Stimulated activated CD8-positive, alpha-beta memory T cell treated with anti-CD3 and anti-CD28 coated beads, Interleukin-7, amount 100 ng/mL, for 4 hours (primary cell): ENCODE measurements at regions not wholly inside any gene's neighbourhood (a gene's known extent, or its start where the extent isn't known, plus 50 kb on each side); places are given as distances from the start of the nearest gene placed in this dataset.

Experiments
- DNase-seq, 2 donors: peaks; one replicate each; pipeline ENCODE4 v3.0.0-alpha.2; 2020; ENCODE audit warnings: low read depth in 2 of 2

DNA sequence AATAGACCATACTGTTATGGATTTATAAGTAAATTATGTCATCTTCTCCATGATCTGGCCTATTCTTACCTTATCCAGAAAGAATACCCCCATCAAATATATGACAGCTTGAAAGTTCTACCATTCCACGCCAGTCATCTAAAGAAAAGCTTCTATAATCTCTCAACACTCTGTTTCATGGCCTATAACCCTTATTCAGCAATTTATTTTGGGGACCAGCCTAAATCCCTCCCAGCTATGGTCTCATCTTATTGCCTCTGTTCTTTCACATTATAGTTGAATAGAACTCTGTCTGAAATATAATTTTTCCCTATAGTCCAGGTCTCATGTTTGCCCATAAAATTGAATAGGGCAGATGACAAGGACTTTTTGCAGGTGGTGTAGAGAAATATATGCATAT, 2387.6 kb upstream of the WWC1 start:
- no peak for DNase-seq

- no peak for DNase-seq
These were observed 2384.6 kb upstream of the WWC1 start for GRCh38 chr5:165906871-165907270.

DNA sequence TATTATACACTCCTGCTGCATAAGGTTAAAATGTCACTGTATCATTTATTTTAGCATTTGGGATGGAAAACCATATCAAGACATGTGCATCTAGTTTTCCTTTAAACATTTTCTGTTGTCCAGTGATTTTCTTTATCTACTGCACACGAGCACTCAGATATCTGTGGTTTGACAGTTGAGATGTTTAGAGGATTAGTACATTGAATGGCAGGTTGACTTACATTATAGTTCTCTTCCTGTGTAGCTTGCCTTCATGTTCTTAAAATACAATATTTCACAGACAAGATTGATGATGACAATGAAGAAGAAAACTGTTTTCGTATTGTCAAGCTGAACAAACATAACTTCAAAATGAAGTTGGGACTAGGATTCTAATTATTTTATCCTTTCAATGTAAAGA, 2378.4 kb upstream of the WWC1 start:
- no peak for DNase-seq

GRCh38 chr5:165914456-165914855, 2377.0 kb upstream of the WWC1 start:
- no peak for DNase-seq

GRCh38 chr5:165919196-165919595, 2372.2 kb upstream of the WWC1 start:
- DNase-seq, result no peak

GRCh38 chr5:165920655-165921054, 2370.8 kb upstream of the WWC1 start:
- DNase-seq, result no peak

GRCh38 chr5:165928971-165929370, 2362.5 kb upstream of the WWC1 start:
- no peak for DNase-seq

DNA sequence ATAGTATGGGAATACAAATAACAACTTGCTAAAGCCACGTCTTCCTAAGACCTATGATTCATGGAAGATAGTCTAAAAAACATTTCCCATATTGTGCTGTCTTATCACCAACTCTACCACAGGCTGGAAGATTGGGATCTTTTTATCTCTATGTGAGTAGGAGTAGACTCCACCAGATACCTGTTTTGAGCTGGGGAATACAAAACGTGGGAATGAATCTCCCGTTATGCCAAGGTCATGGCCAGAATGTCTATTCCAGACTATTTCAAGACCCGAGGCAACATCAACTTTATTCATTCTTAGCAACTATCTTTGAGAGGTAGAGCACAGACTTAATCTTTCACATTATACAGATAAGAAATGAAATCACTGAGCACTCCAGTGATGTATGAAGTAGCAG, 2350.9 kb upstream of the WWC1 start:
- no peak for DNase-seq

- DNase-seq, result no peak
These were observed 2334.6 kb upstream of the WWC1 start for GRCh38 chr5:165956854-165957253.

GRCh38 chr5:165981671-165982070, 2309.8 kb upstream of the WWC1 start:
- no peak for DNase-seq

- DNase-seq, result no peak
These were observed 2295.1 kb upstream of the WWC1 start for GRCh38 chr5:165996201-165996875.

DNA sequence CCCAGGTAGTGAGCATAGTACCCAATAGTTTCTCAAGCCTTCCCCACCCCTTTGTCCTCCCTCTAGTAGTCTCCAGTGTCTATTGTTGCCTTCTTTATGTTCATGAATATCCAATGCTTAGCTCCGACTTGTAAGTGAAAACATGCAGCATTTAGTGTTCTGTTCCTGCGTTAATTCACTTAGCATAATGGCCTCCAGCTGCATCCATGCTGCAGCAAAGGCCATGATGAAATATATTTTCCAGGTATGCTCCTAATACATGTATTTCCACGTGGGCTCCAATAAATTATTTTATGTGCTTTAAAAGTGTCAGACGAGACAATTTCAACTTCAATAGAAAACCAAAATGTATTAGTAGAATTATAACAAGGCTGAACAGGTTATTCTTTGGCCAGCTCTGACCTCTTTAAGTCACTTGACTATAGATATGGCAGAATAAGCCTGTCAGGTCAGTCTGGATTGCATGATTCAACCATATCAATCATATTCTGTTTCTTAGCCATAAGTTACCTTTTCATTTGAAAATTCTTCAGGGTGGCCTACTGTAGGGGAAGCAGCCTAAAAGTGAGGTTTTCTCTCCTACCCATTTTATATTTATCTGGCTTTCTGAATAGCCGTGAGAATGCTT, 2291.6 kb upstream of the WWC1 start:
- no peak for DNase-seq

- no peak for DNase-seq
These were observed 2287.4 kb upstream of the WWC1 start for GRCh38 chr5:166004006-166004405.

GRCh38 chr5:166013415-166013814, 2278.0 kb upstream of the WWC1 start:
- no peak for DNase-seq

DNA sequence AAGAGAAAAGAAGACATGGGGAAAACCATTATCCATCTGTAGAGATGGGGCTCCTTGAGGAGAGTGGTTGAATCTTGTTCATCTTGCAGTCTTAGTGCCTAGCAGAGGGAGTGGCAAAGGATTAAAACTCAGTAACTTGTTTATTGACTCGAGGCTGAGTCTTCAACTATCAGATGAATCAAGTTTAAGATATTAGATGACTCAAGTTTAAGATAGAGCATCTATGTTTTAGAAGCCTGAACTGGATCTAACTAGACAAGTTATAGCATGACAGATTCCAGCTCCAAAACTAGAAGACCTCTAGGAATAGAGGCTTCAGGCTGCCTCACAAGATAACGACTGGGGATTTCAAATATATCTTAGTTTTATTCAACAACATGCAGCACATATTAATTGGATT, 2277.2 kb upstream of the WWC1 start:
- no peak for DNase-seq

- no peak for DNase-seq
These were observed 2272.7 kb upstream of the WWC1 start for GRCh38 chr5:166018716-166019115.

DNA sequence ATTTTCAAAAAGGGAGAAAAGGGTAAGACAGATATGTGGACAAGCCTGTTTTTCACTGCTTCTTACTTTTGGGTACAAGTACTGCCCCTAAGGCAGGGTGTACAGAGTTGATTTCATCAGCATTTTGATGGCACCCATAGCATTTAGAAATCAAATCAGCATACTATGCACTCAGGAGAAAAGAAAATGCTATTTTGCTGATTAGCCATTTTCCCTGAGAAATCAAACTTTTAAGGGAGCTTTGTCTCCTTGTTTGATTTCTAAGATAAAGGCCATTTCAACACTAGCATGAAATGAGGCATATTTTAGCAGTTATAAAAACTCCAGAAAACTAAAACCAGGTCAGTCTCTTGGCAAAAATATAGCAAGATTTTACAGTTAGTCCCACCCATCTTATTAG, 2269.4 kb upstream of the WWC1 start:
- no peak for DNase-seq

DNA sequence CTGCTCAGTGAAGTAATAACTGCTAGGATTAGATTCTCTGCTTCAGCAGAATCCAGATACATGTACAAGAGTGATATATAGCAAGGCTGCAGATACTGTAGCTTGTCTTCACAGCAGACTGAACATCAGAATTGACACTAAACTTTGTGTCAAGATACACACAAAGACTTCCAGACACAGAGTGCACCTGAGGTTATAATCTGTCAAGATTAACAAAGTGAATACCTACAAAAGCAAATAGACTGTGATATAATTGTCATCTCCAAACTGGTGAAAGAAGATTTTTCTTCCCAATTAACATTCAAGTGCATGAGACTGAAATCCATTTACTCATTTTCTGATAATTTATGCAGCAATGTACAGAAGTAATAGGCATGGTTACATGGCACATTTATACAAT, 2266.5 kb upstream of the WWC1 start:
- no peak for DNase-seq

DNA sequence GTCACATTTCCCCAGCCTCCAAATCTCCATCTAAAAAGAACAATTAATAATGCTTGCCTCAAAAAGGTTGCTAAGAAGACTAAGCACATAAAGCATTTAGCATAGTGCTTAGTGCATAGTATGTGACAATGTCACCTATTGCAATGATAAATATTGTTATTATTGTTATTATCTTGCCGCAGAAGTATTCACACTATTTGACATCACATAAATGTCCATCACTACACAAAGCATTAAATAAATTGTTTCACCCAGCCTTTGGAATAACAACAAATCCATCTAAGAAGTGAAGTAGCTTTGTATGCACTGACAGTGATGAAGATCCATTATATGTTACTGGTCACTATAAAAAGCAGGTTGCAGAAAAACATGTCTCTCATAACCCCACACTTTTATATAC, 2263.9 kb upstream of the WWC1 start:
- no peak for DNase-seq

DNA sequence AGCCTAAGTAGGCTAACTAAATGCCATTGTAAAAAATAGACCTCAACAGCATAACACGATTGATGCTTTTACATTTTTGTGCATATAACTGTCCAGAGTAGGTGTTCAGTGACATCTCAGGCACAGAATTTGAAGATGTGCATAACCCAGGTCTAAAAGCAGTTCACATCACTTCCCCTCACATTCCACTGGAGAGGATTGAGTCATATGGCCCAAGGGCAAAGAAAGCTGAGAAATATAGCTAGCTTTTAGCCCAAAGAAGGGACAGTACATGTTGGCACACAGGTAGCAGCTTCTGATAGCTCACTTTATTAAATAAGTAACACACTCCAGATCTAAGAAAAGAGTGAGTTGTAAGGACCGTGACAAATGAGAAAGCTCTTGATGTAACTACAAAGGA, 2259.5 kb upstream of the WWC1 start:
- no peak for DNase-seq

GRCh38 chr5:166032601-166033000, 2258.8 kb upstream of the WWC1 start:
- DNase-seq, result no peak

DNA sequence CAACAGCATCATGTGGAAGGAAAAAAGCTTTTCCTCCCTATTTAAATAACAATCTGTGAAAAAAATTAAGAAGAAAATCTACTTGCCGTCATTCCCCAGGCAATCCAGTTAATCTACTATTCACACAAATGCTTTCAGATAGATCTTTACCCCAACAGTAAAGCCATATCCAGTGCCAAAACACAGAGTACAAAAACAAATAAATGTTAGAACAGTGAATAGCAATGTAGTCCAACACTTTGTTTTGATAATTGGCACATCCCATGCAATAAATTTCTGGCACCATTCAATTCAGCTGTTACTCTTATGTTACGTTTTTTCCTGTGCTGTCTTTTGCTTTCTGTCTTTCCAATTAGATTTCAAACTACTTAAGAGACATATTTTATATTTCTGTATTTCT, 2245.5 kb upstream of the WWC1 start:
- DNase-seq, result no peak

GRCh38 chr5:166046956-166047355, 2244.5 kb upstream of the WWC1 start:
- no peak for DNase-seq

DNA sequence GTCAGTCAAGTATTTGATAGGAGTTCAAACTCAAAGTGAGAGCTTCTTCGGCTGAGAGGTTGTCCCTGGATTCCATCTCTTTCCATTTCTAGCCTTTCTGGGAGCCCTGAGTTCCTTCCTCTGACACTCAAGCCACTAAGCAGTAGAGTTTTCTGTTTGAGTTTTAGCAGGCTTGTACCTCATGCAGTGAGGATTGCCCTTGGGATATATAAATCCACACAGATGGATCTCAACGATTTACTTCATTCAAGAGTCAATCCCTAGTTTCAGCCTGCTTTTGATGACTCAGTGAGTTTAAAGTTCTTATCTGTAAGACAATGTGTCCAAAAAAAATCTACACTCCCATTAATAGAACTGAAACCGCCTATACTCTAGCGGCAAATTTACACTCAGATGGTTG, 2240.9 kb upstream of the WWC1 start:
- no peak for DNase-seq
